Gastrocnemius medialis (tissue), 4 donors: ENCODE measurements at regions not wholly inside any gene's neighbourhood (a gene's known extent, or its start where the extent isn't known, plus 50 kb on each side); places are given as distances from the start of the nearest gene placed in this dataset.

ENCODE experiments used
- ATAC-seq, 2 donors: fragments of 150-250 bp; one replicate each; pipeline ENCODE4 v1.9.1; 2016
- DNase-seq, 2 donors: peaks; one replicate each; pipeline ENCODE4 v3.0.0-alpha.2; 2019
- H3K27ac ChIP-seq, 4 donors: fragments of 200-600 bp; sonication (generic); 1 replicate in 1 of 4; 2 replicates in 3 of 4; pipeline ENCODE4 v1.5.1; 2016 to 2018; ENCODE audit warnings: mild to moderate bottlenecking in 2 of 4, moderate library complexity in 1 of 4
- H3K27me3 ChIP-seq, 3 donors: fragments of 200-600 bp; sonication (generic) in 2 of 3; 1 replicate in 1 of 3; 2 replicates in 2 of 3; pipeline versions ENCODE4 v1.5.1 to v1.6.0; 2016 to 2019; ENCODE audit warnings: mild to moderate bottlenecking in 1 of 3, moderate library complexity in 1 of 3
- H3K36me3 ChIP-seq, 2 donors: fragments of 200-600 bp; sonication (generic) in 1 of 2; one replicate each; pipeline ENCODE4 v1.5.1; 2017 to 2018
- H3K4me1 ChIP-seq, 2 donors: fragments of 200-600 bp; sonication (generic) in 1 of 2; one replicate each; pipeline ENCODE4 v1.5.1; 2016 to 2017; ENCODE audit warnings: mild to moderate bottlenecking in 2 of 2
- H3K4me3 ChIP-seq, 4 donors: fragments of 200-600 bp; sonication (generic) in 3 of 4; 1 replicate in 1 of 4; 2 replicates in 3 of 4; pipeline ENCODE4 v1.5.1; 2016 to 2019; ENCODE audit warnings: mild to moderate bottlenecking in 2 of 4
- H3K9me3 ChIP-seq, 3 donors: fragments of 200-600 bp; sonication (generic) in 2 of 3; 1 replicate in 1 of 3; 2 replicates in 2 of 3; pipeline ENCODE4 v1.5.1; 2016 to 2019
- CTCF ChIP-seq, 5 experiments: fragments of 450-650 bp in 3 of 5; fragments of 200-600 bp in 2 of 5; sonication (generic) in 2 of 5; IDR thresholded peaks in 4 of 5; conservative IDR thresholded peaks in 1 of 5; 1 replicate in 4 of 5; 2 replicates in 1 of 5; pipeline ENCODE4 v1.5.1; 2016 to 2019; ENCODE audit warnings: antibody characterized with exemption in 5 of 5, mild to moderate bottlenecking in 3 of 5, moderate library complexity in 3 of 5
- POLR2A ChIP-seq, 2 donors: fragments of 450-650 bp; IDR thresholded peaks; one replicate each; pipeline ENCODE4 v1.6.1; 2017; ENCODE audit warnings: antibody characterized with exemption in 2 of 2, mild to moderate bottlenecking in 2 of 2, moderate library complexity in 2 of 2
- in situ Hi-C, 4 donors: fragments of 200-750 bp; cut with MboI; loops; one replicate each; pipeline versions ENCODE4 v1.15.0 to v1.8.0; 2017; ENCODE audit warnings: low sequenced_read_pairs in 4 of 4
- intact Hi-C: fragments of 100-400 bp; cut with DNase I; formaldehyde crosslinking; loops from one replicate; pipeline ENCODE4 v1.15.1; 2023; ENCODE audit warnings: low total_unique reads

GRCh38 chr6:41454189-41454789, 91.9 kb upstream of the FOXP4 start:
- Histone ChIP-seq H3K27me3 (no peaks in the 10 kb centered on the region), H3K27ac (no peak overlapping the region), H3K4me3 (no peak overlapping the region), H3K4me1 (peaks cover 20 to 23% of the 10 kb centered on the region in 2 donors), H3K36me3 (no peaks in the 10 kb centered on the region), H3K9me3 (no peaks in the 10 kb centered on the region)
- TF ChIP-seq CTCF (IDR thresholded peaks at IDR 0.05 in 4 of 5, conservative IDR thresholded peaks at IDR 0.05 in 1 of 5) (no peak), POLR2A (IDR thresholded peaks at IDR 0.05) (no peak)
- in situ Hi-C loops: no loop called here
- ATAC-seq (no peak), DNase-seq (no peak)
- intact Hi-C loops: loop anchor here (5.0 kb wide), 3 partner anchors 53 to 253 kb away; partner anchors contain the start of gene FOXP4

DNA sequence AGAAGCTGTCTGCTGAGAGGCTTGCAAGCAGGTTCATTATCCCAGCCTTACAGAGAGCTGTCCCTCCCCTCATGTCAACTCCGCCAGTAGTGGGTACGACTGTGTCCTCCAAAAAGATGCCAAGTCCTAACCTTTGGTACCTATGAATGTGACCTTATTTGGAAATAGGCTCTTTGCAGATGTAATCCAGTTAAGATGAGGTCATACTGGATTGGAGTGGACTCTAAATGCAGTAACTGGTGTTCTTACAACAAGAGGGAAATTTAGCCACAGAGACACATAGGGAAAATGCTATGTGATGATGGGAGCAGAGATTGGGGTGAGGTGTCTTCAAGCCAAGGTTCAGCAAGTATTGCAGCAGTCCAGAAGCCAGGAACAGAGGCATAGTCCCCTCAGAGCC, 90.8 kb upstream of the FOXP4 start:
- peaks cover 16 to 18% of the 10 kb centered on the region in 2 donors for H3K4me1 ChIP-seq
- in situ Hi-C loops: no loop called here
- no peak for DNase-seq
- no peaks in the 10 kb centered on the region for H3K27me3 ChIP-seq
- H3K36me3 ChIP-seq: no peaks in the 10 kb centered on the region
- no peak overlapping the region for H3K4me3 ChIP-seq
- intact Hi-C loops: no loop called here
- TF ChIP-seq POLR2A (IDR thresholded peaks at IDR 0.05) (no peak), CTCF (IDR thresholded peaks at IDR 0.05 in 4 of 5, conservative IDR thresholded peaks at IDR 0.05 in 1 of 5) (no peak)
- no peak overlapping the region for H3K27ac ChIP-seq
- no peaks in the 10 kb centered on the region for H3K9me3 ChIP-seq
- ATAC-seq: no peak

DNA sequence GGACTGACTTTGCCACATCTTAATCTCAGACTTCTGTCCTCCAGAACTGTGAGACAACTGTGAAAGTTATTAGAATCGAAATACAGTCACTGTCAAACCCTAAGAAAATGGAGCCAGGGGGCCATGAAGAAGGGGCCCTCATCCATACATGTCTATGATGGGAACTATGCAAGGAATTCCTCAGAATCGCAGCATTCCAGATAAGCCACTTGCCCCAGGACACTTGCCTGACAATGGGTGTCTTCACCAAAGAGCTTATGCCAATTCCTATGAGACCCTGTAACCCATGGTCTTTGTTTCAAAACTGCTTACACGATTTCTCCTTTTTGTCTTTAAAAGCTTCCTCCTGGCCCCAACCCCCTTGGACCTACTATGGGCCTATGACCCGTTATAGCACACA, 90.4 kb upstream of the FOXP4 start:
- in situ Hi-C loops: no loop called here
- no peak for TF ChIP-seq CTCF (IDR thresholded peaks at IDR 0.05 in 4 of 5, conservative IDR thresholded peaks at IDR 0.05 in 1 of 5)
- TF ChIP-seq POLR2A (IDR thresholded peaks at IDR 0.05): no peak
- intact Hi-C loops: no loop called here

GRCh38 chr6:41457303-41457670, 88.9 kb upstream of the FOXP4 start:
- Histone ChIP-seq H3K27me3 (no peaks in the 10 kb centered on the region), H3K4me1 (peaks cover 0 to 3% of the 10 kb centered on the region in 2 donors), H3K27ac (no peak overlapping the region), H3K9me3 (no peaks in the 10 kb centered on the region), H3K36me3 (no peaks in the 10 kb centered on the region), H3K4me3 (no peak overlapping the region)
- in situ Hi-C loops: no loop called here
- ATAC-seq (no peak), DNase-seq (no peak)
- intact Hi-C loops: no loop called here
- TF ChIP-seq POLR2A (IDR thresholded peaks at IDR 0.05): no peak
- TF ChIP-seq CTCF (IDR thresholded peaks at IDR 0.05 in 4 of 5, conservative IDR thresholded peaks at IDR 0.05 in 1 of 5): no peak

More for the DNA sequence above, 90.4 kb upstream of the FOXP4 start:
- Histone ChIP-seq H3K9me3 (no peaks in the 10 kb centered on the region), H3K36me3 (no peaks in the 10 kb centered on the region), H3K27me3 (no peaks in the 10 kb centered on the region), H3K4me1 (peaks cover 13 to 16% of the 10 kb centered on the region in 2 donors), H3K27ac (no peak overlapping the region), H3K4me3 (no peak overlapping the region)
- DNase-seq (no peak), ATAC-seq (no peak)

GRCh38 chr6:41459738-41460137, 86.4 kb upstream of the FOXP4 start:
- H3K4me1 ChIP-seq: no peaks in the 10 kb centered on the region
- DNase-seq (no peak), ATAC-seq (no peak)
- no peak overlapping the region for H3K4me3 ChIP-seq
- in situ Hi-C loops: loop anchor here in 3 of 4 donors (5.0 to 10.0 kb wide), 2 partner anchors 133 to 135 kb away; no protein-coding TSS in a partner anchor
- TF ChIP-seq POLR2A (IDR thresholded peaks at IDR 0.05) (no peak), CTCF (IDR thresholded peaks at IDR 0.05 in 4 of 5, conservative IDR thresholded peaks at IDR 0.05 in 1 of 5) (no peak)
- no peaks in the 10 kb centered on the region for H3K9me3 ChIP-seq
- intact Hi-C loops: no loop called here
- no peak overlapping the region for H3K27ac ChIP-seq
- no peaks in the 10 kb centered on the region for H3K36me3 ChIP-seq
- no peaks in the 10 kb centered on the region for H3K27me3 ChIP-seq
